NCI-H226 (cell line): ENCODE measurements at regions not wholly inside any gene's neighbourhood (a gene's known extent, or its start where the extent isn't known, plus 50 kb on each side); places are given as distances from the start of the nearest gene placed in this dataset.
"Not testable (repeated sequence)": the region's sequence is repeated elsewhere in the genome, so short reads cannot be mapped to it uniquely, and the experiment has no call there.

Source experiments
- DNase-seq: peaks from one replicate; pipeline ENCODE4 v3.0.0-alpha.2; 2015

DNA sequence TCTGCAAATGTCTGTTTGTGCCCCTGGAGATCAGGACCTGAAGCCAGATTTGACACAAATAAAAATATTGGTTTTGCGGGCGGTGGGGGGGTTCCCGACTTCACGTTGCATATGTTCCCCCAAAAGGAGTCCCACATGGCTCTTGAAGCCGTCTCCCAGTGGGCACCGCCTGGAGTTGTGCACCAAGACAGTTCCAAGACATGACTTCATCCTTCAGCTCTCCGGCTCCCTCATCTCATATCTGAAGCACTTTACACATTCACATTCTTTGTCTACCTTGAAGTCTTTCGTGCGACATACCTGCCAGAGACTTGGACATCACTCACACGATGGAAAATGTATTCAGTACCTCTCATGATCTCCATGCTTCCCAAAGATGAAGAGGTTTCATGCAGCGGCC, 362.8 kb upstream of the FOXK1 start:
- no peak for DNase-seq

DNA sequence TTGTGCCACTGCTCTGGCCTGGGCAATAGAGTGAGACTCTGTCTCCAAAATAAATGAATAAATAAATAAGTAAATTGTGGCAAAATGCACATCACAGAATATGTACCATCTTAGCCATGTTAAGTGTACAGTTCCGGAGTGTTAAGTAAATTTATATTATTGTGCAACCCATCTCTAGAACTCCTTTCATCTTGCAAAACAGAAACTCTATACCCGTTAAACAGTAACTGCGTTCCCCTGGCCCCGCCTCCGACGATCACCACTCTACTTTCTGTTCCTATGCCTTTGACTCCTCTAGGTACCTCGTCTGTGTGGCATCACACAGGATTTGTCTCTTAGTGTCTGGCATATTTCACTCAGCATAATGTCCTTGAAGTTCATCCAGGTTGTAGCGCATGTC, 356.4 kb upstream of the FOXK1 start:
- no peak for DNase-seq

DNA sequence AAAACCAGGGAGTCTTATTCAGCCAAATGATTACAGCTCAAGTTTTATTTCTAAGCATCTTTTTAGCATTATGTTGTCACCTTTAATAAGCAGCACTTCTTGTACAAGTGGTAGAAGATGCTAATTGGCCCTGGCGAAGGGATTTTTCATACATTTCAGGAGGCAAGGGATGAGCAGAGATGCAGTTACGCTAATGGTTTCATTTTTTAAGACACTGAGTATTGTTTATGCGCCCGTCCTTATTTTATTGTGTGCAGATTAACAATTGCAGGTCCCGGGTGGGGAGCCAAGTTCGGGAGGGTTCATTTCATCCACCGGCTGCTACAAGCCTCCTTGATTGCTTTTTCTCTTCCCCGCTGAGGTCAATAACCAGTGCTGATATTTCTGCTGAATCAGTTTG, 350.4 kb upstream of the FOXK1 start:
- no peak for DNase-seq

DNA sequence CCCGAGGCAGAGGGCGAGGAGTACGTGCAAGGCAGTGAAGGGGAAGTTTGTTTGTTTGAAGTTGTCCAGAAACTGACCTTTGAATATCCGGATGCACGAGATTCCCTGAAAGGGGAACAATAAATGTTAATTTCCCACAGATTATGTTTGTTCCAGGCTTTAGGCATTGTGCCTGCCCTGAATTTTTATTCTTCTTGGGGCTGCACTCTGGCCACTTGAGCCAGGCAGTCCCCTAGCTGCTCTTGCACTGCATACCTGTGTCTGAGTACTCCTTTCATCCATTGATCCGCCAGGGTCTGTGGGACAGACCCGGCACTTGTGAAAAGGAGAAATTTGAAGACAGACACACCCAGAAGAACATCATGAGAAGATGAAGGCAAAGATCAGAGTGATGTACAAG, 343.5 kb upstream of the FOXK1 start:
- no peak for DNase-seq

DNA sequence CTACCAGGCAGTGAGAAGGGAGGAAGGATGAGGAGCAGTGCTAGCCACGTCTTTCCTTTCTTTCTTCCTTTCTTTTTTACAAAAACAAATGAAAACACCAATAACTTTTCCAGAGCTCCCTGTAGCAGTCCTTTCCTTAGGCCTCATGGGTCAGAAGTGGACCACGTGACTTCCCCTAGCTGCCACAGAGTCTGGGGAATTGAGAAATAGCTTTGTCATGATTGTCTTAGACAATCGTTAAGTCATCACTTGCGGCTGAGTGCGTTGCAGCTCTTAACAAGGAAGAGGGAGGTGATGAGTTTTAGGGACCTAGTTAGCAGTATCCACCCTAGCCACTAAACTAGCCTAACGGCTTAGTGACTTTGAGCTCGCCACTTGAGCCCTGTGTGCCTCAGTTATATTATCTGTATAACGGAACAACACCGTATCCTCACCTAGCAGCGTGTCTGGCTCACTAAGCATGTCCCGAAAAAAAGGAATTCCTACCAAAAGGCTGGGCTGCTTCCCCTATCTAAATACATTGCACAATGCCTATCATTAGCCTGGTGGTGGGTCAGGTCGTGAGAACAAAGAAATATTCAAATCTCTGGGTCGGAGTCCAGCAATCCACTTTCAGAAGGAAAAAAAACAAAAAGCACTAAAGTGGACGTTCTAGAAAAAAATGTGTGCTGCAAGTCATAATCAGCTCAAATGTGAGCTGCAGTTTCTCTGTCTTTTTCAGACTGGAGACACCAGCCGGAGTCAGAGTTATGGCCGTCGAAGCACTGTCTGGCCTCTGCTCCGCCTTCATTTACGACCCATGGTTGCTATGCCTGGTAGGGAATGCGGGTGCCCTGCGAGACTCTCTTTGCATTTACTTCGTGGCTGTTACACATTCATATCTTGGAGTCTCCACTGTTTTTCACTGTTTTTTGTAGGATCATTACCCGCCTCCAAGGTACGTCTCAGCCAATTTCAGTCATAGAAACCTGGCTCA, 338.5 kb upstream of the FOXK1 start:
- DNase-seq = no peak

DNA sequence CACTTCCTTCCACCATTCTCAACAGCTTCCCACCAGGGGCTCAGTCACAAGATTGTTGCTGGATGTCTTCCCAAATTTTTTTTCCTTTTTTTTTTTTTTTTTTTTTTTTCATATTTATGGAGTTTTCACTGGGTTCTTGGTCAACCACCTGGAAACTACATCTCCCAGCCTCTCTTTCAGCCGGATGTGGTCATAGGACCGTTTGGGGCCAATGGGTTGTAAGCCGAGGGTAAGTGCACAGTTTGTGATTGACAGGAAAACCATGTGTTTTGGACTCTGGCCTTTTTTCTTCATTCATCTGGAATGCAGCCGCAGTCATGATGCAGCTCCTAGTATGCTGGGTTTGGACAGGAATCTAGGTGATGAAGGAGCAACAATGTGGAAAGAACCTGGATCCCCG, 337.1 kb upstream of the FOXK1 start:
- peak; percentile 20 for DNase-seq

DNA sequence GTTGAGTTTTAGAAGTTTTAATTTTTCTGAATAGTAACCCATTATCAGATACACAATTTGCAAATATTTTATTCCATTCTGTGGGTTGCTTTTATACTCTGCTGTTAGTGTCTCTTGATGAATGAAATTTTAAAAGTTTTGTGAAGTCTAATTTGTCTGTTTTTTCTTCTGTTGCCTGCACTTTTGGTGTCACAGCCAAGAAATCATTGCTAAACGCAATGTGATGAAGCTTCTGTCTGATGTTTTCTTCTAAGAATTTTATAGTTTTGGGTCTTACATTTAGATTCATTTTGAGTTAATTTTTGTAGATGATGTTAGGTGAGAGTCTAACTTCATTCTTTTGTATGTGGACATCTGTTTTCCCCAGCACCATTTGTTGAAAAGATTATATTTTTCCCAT, 330.0 kb upstream of the FOXK1 start:
- no peak for DNase-seq

DNA sequence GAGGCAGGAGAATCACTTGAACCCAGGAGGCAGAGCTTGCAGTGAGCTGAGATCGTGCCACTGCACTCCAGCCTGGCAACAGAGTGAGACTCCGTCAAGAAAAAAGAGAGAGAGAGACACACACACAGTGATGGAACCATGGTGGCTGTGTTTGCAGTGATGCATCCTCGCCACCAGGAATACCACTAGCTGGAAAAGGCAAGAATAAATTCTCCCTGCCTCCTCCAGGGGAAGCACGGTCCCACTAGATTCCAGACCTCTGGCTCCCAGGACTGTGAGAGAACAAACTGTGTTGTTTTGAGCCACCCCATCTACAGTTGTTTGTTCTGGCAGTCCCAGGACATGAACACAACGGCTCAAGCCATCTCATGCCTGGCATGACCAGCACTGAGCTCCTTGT, 320.3 kb upstream of the FOXK1 start:
- no peak for DNase-seq

DNA sequence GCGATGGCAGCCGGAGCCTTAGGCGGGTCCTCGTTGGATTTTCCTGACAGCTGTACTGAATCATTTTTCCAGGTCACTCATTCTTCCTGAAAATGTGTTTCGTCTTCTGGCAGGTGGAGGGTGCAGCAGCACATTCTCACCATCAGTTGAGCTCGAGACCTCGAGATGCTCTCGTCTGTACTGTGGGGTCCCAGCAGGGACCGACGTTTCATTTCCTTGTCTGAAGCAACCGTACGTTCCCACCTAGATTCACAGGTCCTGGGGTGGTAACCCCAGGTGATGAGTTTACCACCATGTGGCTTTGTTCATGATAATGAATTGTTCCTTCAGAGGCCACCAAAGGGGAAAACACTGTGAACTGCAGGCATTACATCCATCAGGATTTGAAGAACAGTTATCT, 298.5 kb upstream of the FOXK1 start:
- no peak for DNase-seq

DNA sequence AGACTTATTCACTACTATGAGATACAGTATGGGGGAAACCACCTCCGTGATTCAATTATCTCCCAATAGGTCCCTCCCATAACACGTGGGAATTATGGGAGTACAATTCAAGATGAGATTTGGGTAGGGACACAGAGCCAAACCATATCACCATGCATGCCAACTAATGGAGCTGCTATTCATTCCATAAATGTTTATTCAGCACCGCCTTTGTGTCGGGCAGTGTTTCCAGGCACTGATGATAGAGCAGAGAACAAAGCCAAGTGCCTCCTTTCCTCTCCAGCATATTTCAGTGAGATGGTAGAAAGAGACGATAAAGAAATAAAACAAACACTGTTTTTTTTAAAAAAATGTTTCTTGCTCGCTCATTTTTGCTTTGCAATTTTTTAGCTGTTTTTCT, 295.9 kb upstream of the FOXK1 start:
- DNase-seq = peak; percentile 94

DNA sequence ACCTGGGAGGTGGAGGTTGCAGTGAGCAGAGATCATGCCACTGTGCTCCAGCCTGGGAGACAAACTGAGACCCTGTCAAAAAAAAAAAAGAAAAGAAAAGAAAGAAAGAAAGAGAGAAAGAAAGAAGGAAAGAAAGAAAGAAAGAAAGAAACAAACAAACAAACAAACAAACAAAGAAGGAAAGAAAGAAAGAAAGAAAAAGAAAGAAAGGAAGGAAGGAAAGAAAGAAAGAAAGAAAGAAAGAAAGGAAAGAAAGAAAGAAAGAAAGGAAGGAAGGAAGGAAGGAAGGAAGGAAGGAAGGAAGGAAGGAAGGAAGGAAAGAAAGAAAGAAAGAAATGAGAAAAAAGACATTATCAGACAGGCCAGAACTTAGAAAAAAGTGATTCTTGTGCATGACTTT, 291.0 kb upstream of the FOXK1 start:
- DNase-seq = not testable (repeated sequence)

DNA sequence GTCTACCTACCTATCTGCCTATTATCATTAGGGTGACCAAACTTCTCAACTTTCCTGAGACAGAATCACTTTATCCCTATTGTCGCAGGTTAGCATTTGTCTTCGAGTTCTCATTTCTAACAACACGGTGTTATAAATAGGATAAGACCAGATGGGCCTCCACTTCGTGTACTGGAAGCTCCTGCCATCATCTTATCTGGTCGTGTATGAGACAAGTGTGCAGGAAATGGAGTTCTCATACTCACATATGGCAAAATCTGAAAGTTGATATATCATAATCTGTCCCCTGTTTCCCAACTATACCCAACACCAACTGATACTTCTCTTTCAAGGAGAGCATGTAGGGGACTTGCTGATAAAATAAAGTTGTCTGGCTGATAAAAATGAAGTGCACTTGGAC, 287.4 kb upstream of the FOXK1 start:
- no peak for DNase-seq

DNA sequence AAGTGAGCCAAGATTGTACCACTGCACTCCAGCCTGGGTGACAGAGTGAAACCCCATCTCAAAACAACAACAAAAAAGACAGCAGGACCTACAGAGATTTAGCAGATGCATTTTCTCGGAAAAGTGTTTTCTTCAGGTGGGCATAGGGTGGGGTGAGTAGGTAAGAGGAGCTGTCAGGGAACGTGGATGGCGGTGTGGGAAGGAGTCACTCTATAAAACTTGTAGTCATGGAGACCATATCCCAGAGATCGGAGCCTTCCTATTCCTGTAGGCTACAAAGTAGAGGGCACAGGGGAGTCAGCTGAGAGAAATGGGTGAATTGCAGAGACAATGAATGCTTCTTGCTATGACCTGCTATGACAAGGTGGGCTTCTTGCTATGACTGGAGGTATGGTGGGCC, 283.0 kb upstream of the FOXK1 start:
- no peak for DNase-seq

DNA sequence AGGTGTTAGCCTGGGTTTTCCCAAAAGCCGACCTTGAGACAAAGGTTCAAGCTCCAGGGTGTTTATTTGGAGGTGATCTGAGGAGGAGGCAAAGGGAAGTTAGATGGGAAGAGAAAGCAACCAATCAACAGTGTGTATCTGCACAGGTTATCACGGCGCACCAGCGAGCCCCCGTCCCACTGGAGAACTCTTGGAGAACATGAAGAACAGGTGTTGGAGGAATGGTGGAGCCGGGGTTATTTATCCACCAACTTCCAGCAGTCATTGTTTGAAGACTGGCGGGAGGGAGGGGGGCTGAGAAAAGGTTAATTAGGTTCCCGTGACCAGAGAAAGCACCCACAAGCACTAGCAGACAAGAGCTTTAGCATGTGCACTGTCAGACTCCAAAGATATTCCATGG, 282.5 kb upstream of the FOXK1 start:
- no peak for DNase-seq

DNA sequence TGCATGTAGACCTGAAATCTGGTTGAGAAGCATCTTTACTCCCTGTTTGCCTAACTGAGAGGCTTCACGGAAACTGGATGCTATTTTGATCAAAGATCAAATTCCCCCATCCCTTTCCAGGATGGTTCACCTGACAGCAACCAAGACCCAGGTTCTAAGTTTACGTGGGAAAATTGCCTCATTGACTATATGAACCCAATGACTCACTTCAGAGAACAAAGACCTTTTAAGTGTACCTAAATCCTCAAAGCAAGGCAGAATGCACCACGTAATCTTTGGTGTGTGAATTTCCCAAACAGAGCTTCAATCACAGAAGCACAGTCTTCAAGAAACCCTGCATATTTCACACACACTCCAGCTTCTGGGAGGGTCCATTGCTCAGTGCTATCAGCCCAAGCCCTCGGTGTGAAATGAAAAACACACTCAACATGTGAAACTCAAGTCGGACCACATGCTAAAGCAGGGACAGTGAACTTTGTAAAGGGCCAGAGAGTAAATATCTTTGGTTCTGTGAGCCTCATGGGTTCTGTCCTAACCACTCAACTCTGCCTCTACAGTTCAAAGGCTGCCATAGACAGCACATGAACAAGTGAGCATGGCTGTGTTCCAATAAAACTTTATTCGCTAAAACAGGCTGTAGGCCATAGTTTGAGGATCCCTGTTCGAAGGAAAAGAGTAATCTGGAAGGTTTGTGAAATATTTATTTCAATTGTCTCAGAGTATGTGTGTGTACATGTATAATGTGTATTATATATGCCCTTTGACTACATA, 275.6 kb upstream of the FOXK1 start:
- no peak for DNase-seq

DNA sequence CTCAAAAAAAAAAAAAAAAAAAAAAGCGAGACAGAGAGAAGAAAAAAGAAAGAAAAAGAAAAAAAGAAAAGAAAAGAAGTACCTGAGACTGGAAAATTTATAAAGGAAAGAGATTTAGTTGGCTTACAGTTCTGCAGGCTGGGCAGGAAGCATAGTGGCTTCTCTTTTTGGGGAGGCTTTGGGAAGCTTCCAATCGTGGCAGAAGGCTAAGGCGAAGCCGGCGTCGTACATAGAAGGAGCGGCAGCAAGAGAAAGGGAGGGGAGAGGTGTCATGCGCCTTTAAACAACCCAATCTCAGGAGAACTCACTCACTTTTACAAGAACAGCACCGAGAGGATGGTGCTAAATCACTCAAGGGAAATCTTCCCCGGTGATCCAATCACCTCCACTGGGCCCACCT, 272.1 kb upstream of the FOXK1 start:
- no peak for DNase-seq

DNA sequence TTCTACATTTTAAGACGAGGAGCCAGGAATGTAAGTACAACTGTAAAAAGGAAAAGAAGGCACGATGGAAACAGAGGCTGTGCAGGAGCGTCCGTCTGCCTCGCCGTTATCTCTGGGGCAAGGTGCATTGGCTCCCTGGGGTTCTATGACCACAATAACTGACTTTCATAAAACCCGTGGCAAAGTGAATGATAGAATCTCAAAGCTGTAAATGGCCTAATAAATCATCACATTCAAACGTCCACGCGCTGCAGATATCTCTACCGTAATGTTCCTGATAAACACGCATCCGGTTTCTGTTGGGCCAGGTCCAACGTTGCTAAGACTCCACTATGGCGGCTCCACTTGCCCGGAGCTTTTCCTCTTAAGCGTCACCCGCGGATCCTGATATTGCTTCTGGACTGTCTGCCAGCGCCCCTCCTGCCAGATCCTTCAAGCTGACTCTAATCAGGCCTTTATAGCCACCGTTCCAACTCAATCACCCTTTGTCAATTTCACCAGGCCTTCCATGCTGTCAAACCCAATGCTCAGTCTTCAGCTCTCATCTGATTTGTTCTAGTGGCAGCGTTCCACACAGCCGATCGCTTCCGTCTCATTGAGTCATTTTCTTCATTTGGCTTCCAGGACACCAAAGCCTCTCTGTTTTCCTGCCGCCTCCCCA, 265.6 kb upstream of the FOXK1 start:
- peak; percentile 54 for DNase-seq

DNA sequence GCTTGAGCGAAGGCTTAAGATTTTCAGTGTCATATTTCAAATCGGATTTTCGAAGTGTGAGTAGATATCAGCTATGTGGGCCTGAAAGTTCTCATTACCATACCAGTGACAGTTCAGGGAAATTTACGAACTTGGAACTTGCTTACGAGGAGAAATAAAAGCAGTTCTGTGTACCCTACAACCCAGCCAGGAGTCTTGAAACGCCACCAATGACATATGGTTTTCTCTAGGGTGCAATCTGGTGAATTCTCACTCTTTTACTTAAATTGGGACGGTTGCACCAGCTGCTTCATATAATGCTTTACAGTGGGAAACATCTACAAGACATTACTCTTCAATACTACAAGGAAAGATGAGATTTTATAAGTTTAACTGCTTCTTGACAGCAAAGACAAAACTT, 253.6 kb upstream of the FOXK1 start:
- no peak for DNase-seq

DNA sequence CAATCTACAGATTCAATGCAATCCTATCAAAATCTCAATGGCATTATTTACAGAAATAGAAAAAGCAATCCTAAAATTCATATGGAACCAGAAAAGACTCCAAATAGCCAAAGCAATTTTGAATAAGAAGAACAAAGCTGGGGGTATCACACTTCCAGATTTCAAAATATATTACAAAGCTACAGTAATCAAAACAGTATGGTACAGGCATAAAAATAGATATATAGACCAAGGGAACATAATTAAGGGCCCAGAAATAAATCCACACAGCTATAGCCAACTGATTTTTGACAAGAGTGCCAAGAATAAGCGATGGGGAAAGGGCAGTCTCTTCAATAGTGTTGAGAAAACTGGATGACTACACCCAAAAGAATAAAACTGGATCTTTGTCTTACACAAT, 251.9 kb upstream of the FOXK1 start:
- DNase-seq = no peak

DNA sequence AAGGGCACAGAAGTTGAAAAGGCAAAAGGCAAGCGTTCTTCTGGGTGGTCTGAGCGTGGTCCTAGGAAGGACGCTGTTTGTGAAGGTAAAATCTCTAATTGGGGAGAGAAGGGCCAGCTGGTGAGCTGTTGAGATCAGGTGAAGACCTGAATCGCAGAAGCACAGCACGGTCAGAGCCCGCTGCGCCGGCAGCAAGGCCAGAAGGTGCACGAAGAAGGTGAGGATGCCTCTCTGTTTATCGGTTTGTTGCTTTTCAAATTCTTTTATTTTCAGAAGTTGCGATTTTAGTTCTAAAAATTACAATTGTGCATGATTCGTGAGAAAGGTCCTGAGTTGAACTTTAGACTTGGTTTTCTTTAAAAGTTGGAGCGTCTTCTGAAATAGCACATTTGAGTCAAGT, 247.8 kb upstream of the FOXK1 start:
- no peak for DNase-seq

DNA sequence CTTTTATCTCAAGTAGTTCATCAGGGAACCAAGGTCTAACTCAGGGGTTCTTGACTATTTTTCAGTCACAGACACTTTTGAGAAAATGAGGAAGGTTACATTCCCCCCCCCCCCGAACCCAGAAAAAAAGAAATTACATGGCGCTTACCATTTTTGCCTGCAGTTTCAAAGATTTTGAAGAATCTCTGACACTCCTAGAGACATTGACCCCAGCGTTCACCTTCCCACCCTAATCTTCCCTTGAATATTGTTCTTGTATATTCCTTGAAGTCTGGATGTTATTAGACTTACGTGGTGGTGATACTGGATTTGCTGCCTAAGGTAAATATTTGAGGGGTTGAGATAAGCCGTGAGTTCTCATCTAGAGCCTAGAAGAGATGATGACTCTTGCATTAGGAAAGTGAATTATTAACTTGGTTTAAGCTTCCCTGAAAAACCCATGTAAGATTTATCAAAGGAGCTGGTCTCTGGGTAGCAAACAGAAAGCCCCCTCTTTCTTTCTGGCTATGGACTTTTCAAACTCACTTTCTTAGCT, 245.7 kb upstream of the FOXK1 start:
- DNase-seq = no peak

DNA sequence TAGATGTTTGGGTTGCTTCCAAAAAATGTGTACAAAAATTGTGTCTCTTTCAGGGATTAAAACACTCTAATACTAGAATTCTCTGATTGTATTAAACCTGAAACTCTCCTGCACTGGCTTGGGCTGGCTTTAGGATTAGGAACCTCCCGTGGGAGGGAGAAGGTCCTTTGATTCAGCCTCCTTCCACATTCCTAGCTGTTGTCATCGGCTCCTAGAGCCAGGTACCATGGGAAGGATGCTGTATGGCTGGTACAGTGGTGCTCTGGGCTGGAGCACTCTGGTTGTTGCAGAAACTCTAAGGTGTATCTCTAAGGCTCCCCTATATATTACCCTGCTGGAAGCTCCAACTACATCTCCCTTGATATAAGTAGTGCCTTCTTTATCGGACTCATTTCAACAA, 245.2 kb upstream of the FOXK1 start:
- DNase-seq = no peak

DNA sequence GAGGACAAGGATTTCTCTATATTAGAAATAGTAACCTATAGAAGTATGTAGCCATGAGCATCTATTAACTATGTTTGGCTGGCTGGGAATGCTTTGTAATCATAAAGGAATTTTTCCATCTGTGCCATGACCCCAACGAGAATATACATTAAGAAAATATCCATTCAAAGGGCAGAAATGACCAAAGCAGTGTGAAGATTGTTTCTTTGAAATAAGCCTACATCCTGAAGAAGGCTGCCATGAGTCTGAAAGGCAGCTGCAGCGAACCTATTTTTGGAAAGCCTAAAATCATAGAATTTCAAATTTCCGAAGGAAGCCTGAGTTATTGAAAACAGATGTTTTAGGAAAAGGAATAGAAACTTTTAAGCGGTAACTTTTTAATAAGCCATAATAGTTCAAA, 244.2 kb upstream of the FOXK1 start:
- DNase-seq = no peak
